Activated CD8-positive, alpha-beta T cell treated with anti-CD3 and anti-CD28 coated beads, Interleukin-2, amount 10 ng/mL, durations not matched to agents 7 days and 5 days (primary cell): ENCODE measurements at regions not wholly inside any gene's neighbourhood (a gene's known extent, or its start where the extent isn't known, plus 50 kb on each side); places are given as distances from the start of the nearest gene placed in this dataset.

Experiments
- ATAC-seq: fragments of 150-1000 bp; cut with Tn5 transposase; one replicate; pipeline ENCODE4 v1.10.0; 2021; ENCODE audit warnings: moderate library complexity
- CTCF ChIA-PET: fragments of 350-600 bp; sonication (Branson Sonifier 250); formaldehyde crosslinking; loops from one replicate; lab custom pipeline; 2021; ENCODE audit warnings: antibody characterized with exemption; lab: Charles Lee
- POLR2A ChIA-PET: fragments of 350-600 bp; sonication (Branson Sonifier 250); formaldehyde crosslinking; loops from one replicate; lab custom pipeline; 2021; ENCODE audit warnings: antibody characterized with exemption; lab: Charles Lee
- DNase-seq: peaks from one replicate; pipeline ENCODE4 v3.0.0-alpha.2; 2020
- H3K27ac Mint-ChIP-seq: one replicate; pipeline ENCODE4 v1.8.0; 2021; ENCODE audit warnings: mild to moderate bottlenecking, mixed read lengths
- H3K27me3 Mint-ChIP-seq: one replicate; pipeline ENCODE4 v1.8.0; 2021; ENCODE audit warnings: low read depth, mixed read lengths
- H3K36me3 Mint-ChIP-seq: one replicate; pipeline ENCODE4 v1.8.0; 2021; ENCODE audit warnings: low read depth, mixed read lengths
- H3K4me1 Mint-ChIP-seq: one replicate; pipeline ENCODE4 v1.8.0; 2021; ENCODE audit warnings: low read depth, mixed read lengths
- H3K4me3 Mint-ChIP-seq: one replicate; pipeline ENCODE4 v1.8.0; 2021; ENCODE audit warnings: mild to moderate bottlenecking, mixed read lengths
- H3K9me3 Mint-ChIP-seq: one replicate; pipeline ENCODE4 v1.8.0; 2022; ENCODE audit warnings: mixed read lengths; ENCODE audit not compliant: insufficient read depth

- no peak for DNase-seq
- Mint-ChIP-seq H3K27me3 (peaks cover 12% of the 10 kb centered on the region), H3K9me3 (peaks cover 5% of the 10 kb centered on the region), H3K36me3 (no peaks in the 10 kb centered on the region), H3K4me3 (no peak overlapping the region), H3K27ac (no peak overlapping the region), H3K4me1 (no peaks in the 10 kb centered on the region)
- POLR2A ChIA-PET, result interaction anchor here (0.6 kb wide), 1 partner anchor 22 kb away, joined by 5 read pairs; no protein-coding TSS in a partner anchor
- no peak for ATAC-seq
- CTCF ChIA-PET, result no interaction called here
These were observed 118.5 kb upstream of the LMO4 start for GRCh38 chr1:87210151-87210550.

GRCh38 chr1:87212431-87213134, 116.1 kb upstream of the LMO4 start:
- Mint-ChIP-seq H3K9me3 (peaks cover 5% of the 10 kb centered on the region), H3K4me1 (no peaks in the 10 kb centered on the region), H3K27me3 (peaks cover 2% of the 10 kb centered on the region), H3K4me3 (no peak overlapping the region), H3K27ac (no peak overlapping the region), H3K36me3 (no peaks in the 10 kb centered on the region)
- DNase-seq (no peak), ATAC-seq (no peak)
- ChIA-PET POLR2A (no interaction called here), CTCF (no interaction called here)

- Mint-ChIP-seq H3K4me1 (no peaks in the 10 kb centered on the region), H3K27ac (no peak overlapping the region), H3K36me3 (no peaks in the 10 kb centered on the region), H3K9me3 (peaks cover 5% of the 10 kb centered on the region), H3K4me3 (no peak overlapping the region), H3K27me3 (peaks cover 2% of the 10 kb centered on the region)
- no peak for DNase-seq
- ATAC-seq, result no peak
- POLR2A ChIA-PET, result no interaction called here
- CTCF ChIA-PET, result no interaction called here
These were observed 115.6 kb upstream of the LMO4 start for GRCh38 chr1:87213135-87213515.

- CTCF ChIA-PET, result no interaction called here
These were observed 113.1 kb upstream of the LMO4 start for GRCh38 chr1:87215592-87215991.

GRCh38 chr1:87218618-87219017, 110.1 kb upstream of the LMO4 start:
- no peak overlapping the region for H3K27ac Mint-ChIP-seq
- H3K4me1 Mint-ChIP-seq, result no peaks in the 10 kb centered on the region
- H3K27me3 Mint-ChIP-seq, result no peaks in the 10 kb centered on the region
- peaks cover 5% of the 10 kb centered on the region for H3K9me3 Mint-ChIP-seq
- DNase-seq (no peak), ATAC-seq (no peak)
- ChIA-PET CTCF (no interaction called here), POLR2A (no interaction called here)
- H3K4me3 Mint-ChIP-seq, result no peak overlapping the region
- H3K36me3 Mint-ChIP-seq, result no peaks in the 10 kb centered on the region

More at GRCh38 chr1:87215592-87215991, 113.1 kb upstream of the LMO4 start:
- no peak overlapping the region for H3K4me3 Mint-ChIP-seq
- POLR2A ChIA-PET, result no interaction called here
- no peak overlapping the region for H3K27ac Mint-ChIP-seq
- no peak for DNase-seq
- no peaks in the 10 kb centered on the region for H3K4me1 Mint-ChIP-seq
- peaks cover 5% of the 10 kb centered on the region for H3K9me3 Mint-ChIP-seq
- ATAC-seq, result no peak
- H3K27me3 Mint-ChIP-seq, result peaks cover 2% of the 10 kb centered on the region
- H3K36me3 Mint-ChIP-seq, result no peaks in the 10 kb centered on the region

- ChIA-PET POLR2A (no interaction called here), CTCF (no interaction called here)
- DNase-seq (no peak), ATAC-seq (no peak)
- Mint-ChIP-seq H3K4me1 (no peaks in the 10 kb centered on the region), H3K36me3 (no peaks in the 10 kb centered on the region), H3K27ac (no peak overlapping the region), H3K4me3 (no peak overlapping the region), H3K27me3 (no peaks in the 10 kb centered on the region), H3K9me3 (peaks cover 5% of the 10 kb centered on the region)
These were observed 109.5 kb upstream of the LMO4 start for GRCh38 chr1:87219141-87219540.

- Mint-ChIP-seq H3K9me3 (peaks cover 5% of the 10 kb centered on the region), H3K27ac (no peak overlapping the region), H3K4me1 (no peaks in the 10 kb centered on the region), H3K36me3 (no peaks in the 10 kb centered on the region), H3K4me3 (no peak overlapping the region), H3K27me3 (no peaks in the 10 kb centered on the region)
- ATAC-seq, result no peak
- CTCF ChIA-PET, result no interaction called here
- DNase-seq, result no peak
- POLR2A ChIA-PET, result no interaction called here
These were observed 109.1 kb upstream of the LMO4 start for GRCh38 chr1:87219626-87220025.

GRCh38 chr1:87220993-87221392, 107.7 kb upstream of the LMO4 start:
- ChIA-PET CTCF (no interaction called here), POLR2A (no interaction called here)
- no peaks in the 10 kb centered on the region for H3K4me1 Mint-ChIP-seq
- no peak overlapping the region for H3K4me3 Mint-ChIP-seq
- H3K27ac Mint-ChIP-seq, result no peak overlapping the region
- DNase-seq (no peak), ATAC-seq (no peak)
- no peaks in the 10 kb centered on the region for H3K36me3 Mint-ChIP-seq
- H3K9me3 Mint-ChIP-seq, result no peaks in the 10 kb centered on the region
- no peaks in the 10 kb centered on the region for H3K27me3 Mint-ChIP-seq

GRCh38 chr1:87224201-87224600, 104.5 kb upstream of the LMO4 start:
- POLR2A ChIA-PET, result no interaction called here
- no peak for DNase-seq
- CTCF ChIA-PET, result no interaction called here

GRCh38 chr1:87225171-87225570, 103.5 kb upstream of the LMO4 start:
- no peaks in the 10 kb centered on the region for H3K27me3 Mint-ChIP-seq
- ATAC-seq (no peak), DNase-seq (no peak)
- H3K27ac Mint-ChIP-seq, result no peak overlapping the region
- ChIA-PET POLR2A (no interaction called here), CTCF (no interaction called here)
- H3K4me3 Mint-ChIP-seq, result no peak overlapping the region
- H3K4me1 Mint-ChIP-seq, result no peaks in the 10 kb centered on the region
- no peaks in the 10 kb centered on the region for H3K36me3 Mint-ChIP-seq
- no peaks in the 10 kb centered on the region for H3K9me3 Mint-ChIP-seq

More at GRCh38 chr1:87224201-87224600, 104.5 kb upstream of the LMO4 start:
- no peak for ATAC-seq
- Mint-ChIP-seq H3K36me3 (no peaks in the 10 kb centered on the region), H3K27ac (no peak overlapping the region), H3K4me3 (no peak overlapping the region), H3K9me3 (no peaks in the 10 kb centered on the region), H3K27me3 (no peaks in the 10 kb centered on the region), H3K4me1 (no peaks in the 10 kb centered on the region)

GRCh38 chr1:87226341-87226760, 102.3 kb upstream of the LMO4 start:
- ChIA-PET CTCF (no interaction called here), POLR2A (no interaction called here)
- H3K36me3 Mint-ChIP-seq, result no peaks in the 10 kb centered on the region
- H3K27ac Mint-ChIP-seq, result no peak overlapping the region
- ATAC-seq, result no peak
- no peaks in the 10 kb centered on the region for H3K9me3 Mint-ChIP-seq
- no peaks in the 10 kb centered on the region for H3K27me3 Mint-ChIP-seq
- no peak for DNase-seq
- H3K4me3 Mint-ChIP-seq, result no peak overlapping the region
- no peaks in the 10 kb centered on the region for H3K4me1 Mint-ChIP-seq

- Mint-ChIP-seq H3K27me3 (no peaks in the 10 kb centered on the region), H3K36me3 (no peaks in the 10 kb centered on the region), H3K27ac (no peak overlapping the region), H3K4me3 (no peak overlapping the region), H3K9me3 (no peaks in the 10 kb centered on the region), H3K4me1 (no peaks in the 10 kb centered on the region)
- POLR2A ChIA-PET, result no interaction called here
- DNase-seq (no peak), ATAC-seq (no peak)
- CTCF ChIA-PET, result no interaction called here
These were observed 101.0 kb upstream of the LMO4 start for GRCh38 chr1:87227651-87228050.

GRCh38 chr1:87230501-87230900, 98.2 kb upstream of the LMO4 start:
- ATAC-seq, result no peak
- Mint-ChIP-seq H3K27ac (no peak overlapping the region), H3K4me1 (no peaks in the 10 kb centered on the region), H3K4me3 (no peak overlapping the region), H3K36me3 (no peaks in the 10 kb centered on the region), H3K27me3 (peaks cover 4% of the 10 kb centered on the region), H3K9me3 (no peaks in the 10 kb centered on the region)
- POLR2A ChIA-PET, result no interaction called here
- no peak for DNase-seq
- CTCF ChIA-PET, result no interaction called here
